COLO668 (cell line): ENCODE measurements at regions not wholly inside any gene's neighbourhood (a gene's known extent, or its start where the extent isn't known, plus 50 kb on each side); places are given as distances from the start of the nearest gene placed in this dataset.

Experiments used
- DNase-seq: peaks from one replicate; lab custom pipeline; 2025; ENCODE audit not compliant: unreplicated experiment; lab: John Stamatoyannopoulos, UW

DNA sequence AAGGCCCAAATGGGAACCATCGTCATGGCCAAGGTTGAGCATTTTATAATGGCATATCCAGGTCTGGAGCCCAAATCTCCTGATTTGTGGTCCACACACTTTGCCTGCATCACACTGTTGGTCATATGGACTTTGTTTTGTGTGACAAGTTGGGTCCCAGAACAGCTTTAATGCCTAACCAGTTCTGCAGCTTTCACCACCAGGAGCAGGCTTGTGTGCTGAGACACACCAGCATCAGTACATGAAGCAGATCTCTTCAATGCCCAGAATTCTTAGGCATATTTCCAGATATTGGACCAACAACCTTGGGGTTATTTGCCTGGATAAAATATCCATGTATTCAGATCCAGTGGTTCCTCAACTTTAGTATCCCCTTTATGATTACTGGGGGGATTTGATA, 371.3 kb downstream of the FBXW7 start:
- DNase-seq: no peak

DNA sequence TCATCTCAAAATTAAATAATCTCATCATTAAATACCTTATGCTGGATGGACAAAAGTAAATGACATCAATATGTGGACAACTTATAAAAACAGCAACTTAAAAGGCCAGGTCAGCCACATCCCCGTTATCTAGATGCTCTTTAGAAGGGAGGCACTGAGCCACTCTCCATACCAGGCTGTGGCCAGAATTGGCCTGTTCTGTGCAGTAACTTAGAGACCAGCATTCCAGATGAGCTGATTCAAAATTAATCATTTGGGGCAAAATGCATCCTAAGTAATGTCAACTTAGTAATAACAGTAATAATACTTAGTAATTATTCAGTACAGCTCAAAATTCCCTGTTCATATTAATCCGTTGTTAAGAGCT, 373.6 kb downstream of the FBXW7 start:
- no peak for DNase-seq

DNA sequence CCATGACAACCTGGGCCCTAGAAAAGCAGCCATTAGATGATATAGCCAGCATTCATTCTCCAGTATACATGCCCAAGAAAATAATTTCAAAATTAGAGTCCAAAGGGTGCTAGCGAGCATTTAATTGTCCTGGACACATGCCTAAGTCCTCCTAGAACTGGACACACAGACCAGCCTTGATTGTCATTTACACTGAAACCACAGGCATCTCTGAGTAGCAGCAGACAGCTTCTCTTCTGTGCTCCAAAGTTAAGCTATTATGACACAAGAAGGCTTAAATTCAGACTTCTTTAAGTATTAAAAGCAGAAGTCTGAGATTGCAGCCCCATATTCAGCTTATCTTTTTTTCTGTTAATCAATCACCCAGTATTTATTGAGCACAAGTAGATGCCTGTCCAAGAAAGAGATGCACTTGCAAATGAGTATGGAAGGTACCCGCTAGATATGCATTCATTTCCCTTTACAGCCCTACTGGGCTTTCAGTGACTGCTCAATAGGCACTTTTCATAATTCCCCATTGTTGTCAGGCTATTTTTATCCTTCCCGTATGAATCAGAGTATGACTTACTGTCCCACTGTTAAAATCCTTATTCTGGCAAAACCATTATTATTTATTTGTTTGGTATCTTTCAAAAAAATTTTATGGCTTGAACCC, 374.1 kb downstream of the FBXW7 start:
- DNase-seq: no peak

GRCh38 chr4:152160225-152160800, 375.6 kb downstream of the FBXW7 start:
- no peak for DNase-seq

DNA sequence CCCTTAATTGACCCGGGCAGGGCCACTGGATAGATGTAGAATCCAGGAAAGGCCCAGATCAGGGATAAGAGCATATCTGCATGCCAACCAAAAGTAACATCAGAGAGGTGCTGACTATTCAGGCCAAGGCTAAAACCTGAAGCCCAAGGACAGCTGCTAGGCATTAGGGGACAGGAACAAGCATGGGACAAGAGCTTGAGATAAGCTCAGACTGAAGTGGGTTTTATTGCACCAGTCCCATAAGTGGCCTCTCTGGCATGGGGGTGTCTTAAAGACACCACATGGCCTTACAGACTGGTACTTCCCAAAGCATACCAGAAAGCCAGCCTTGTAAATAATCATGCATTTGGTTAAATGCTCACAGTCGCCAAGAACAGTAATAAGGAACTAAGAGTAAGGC, 376.1 kb downstream of the FBXW7 start:
- DNase-seq: no peak

- DNase-seq: no peak
Measured at GRCh38 chr4:152158225-152158624, 377.7 kb downstream of the FBXW7 start.

GRCh38 chr4:152157629-152158028, 378.3 kb downstream of the FBXW7 start:
- DNase-seq: no peak

- DNase-seq: no peak
Measured at GRCh38 chr4:152156442-152156841, 379.4 kb downstream of the FBXW7 start.

GRCh38 chr4:152155070-152155469, 380.8 kb downstream of the FBXW7 start:
- DNase-seq: no peak

DNA sequence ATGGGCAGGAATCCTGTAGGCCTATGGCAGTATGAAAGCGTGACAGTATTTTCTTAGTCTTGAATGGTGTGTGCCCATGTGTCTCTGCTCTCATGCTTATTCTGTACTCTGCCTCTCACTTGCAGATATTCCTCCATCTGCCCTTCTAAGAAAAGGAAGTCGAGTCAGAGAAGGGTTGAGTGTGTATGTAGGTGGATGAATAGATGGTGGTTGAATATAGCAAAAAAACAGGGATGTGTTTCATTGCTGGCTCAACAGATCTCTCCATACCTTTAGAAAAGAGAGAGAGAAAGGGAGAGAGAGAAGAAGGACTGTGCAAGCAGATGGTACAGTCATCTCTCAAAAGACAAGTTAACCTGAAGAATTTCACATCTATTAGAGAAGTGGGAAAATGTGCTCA, 381.5 kb downstream of the FBXW7 start:
- no peak for DNase-seq

DNA sequence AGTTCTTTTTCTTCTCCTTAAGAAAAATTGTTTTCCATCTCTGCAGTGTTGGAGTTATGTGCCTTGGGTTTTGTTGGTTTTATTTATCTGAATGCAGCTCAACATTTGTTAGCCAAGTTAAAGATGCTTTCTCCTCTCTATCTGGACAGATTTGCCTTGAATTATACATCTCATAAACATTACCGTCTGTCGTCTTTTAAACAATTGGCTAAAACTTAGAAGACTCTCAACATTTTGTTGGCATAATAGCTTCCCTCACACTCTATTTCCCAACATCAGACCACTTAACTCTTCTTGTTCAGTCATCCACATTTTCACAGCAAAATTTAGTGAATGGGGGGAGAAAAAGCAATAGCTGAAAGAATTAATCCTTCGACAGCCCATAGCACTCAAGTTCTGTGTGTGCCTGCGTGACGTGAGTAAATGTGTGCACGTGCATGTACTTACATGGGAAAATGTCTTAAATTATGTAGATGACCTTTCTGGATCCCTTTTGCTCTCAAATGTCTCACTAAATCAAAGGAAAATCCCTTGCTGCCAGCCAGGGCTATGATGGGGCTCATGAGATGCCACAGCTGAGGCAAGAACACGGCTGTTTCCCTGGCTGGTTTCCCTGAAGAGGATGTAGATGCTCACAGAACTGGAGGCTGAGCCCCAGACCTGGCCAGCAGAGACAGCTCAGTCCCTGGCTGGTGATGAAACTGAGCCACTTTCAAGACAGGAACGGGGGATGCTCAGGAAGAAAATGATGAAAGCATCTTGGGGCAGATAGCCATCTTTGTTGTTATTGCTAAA, 382.2 kb downstream of the FBXW7 start:
- no peak for DNase-seq

DNA sequence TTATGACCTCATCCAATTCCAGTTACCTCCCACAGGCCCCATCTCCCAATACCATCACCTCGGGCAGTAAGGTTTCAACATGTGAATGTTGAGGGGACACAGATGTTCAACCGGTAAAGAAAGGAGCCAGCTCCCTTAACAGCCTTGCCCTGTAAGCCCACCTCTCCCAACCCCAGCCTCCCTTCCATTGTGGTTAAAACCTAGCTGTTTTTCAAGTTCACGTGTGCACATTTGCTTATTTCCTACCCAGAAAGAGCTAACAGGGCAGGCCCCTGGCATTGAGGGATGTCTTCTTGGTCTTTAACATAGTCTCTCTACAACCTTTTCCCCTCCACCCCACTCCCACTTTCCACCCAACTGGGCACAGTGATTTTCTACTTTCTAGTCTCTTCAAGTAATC, 385.7 kb downstream of the FBXW7 start:
- no peak for DNase-seq

DNA sequence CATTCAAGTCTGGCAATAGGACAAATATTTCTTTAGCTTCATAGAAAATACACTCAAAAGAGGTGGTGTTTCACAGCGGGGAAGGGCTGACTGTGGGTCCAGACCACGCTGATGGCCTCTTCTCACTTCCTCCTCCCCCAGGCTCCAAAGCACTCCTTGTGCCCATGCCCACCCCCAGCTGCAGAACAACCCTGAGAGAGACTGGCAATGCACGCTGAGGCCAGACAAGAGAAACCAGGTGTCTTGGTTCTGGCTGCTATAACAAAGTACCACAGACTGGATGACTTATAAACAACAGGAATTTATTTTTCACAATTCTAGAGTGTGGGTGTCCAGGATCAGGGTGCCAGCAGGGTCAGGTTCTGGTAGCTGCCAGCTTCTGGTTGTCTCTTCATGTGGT, 386.1 kb downstream of the FBXW7 start:
- no peak for DNase-seq

- DNase-seq: no peak
Measured at GRCh38 chr4:152148057-152148456, 387.2 kb upstream of the GATB start.

GRCh38 chr4:152146244-152146643, 385.4 kb upstream of the GATB start:
- no peak for DNase-seq

DNA sequence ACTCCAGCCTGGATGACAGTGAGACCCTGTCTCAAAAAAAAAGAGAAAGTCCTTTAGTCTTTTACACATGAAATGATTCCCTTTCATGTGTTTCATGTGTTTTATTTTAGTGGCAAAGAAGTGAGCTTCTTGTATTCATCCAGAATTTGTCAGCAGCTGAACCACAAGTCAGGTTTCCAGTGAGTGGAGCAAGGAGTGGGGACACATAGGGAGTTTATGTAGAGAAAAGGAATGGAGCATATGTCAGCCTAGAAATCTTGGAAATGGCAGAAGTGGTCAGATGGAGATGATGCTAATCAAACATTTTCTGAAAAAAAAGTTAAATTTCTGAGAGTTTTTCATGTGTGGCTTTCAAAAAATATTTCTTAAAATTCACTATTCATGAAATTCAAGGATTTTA, 383.0 kb upstream of the GATB start:
- no peak for DNase-seq

GRCh38 chr4:152138451-152138850, 377.6 kb upstream of the GATB start:
- no peak for DNase-seq

- DNase-seq: no peak
Measured at GRCh38 chr4:152132776-152133175, 372.0 kb upstream of the GATB start.

GRCh38 chr4:152128356-152128755, 367.5 kb upstream of the GATB start:
- DNase-seq: no peak

DNA sequence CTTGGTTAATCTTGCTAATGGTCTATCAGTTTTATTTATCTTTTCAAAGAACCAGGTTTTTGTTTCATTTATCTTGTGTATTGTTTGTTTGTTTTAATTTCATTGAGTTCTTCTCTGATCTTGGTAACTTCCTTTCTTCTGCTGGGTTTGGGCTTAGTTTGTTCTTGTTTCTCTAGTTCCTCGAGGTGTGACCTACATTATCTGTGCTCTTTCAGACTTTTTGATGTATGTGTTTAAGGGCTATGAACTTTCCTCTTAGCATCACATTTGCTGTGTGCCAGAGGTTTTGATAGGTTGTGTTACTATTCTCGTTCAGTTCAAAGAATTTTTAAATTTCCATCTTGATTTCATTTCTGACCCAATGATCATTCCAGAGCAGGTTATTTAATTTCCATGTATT, 365.4 kb upstream of the GATB start:
- DNase-seq: no peak

DNA sequence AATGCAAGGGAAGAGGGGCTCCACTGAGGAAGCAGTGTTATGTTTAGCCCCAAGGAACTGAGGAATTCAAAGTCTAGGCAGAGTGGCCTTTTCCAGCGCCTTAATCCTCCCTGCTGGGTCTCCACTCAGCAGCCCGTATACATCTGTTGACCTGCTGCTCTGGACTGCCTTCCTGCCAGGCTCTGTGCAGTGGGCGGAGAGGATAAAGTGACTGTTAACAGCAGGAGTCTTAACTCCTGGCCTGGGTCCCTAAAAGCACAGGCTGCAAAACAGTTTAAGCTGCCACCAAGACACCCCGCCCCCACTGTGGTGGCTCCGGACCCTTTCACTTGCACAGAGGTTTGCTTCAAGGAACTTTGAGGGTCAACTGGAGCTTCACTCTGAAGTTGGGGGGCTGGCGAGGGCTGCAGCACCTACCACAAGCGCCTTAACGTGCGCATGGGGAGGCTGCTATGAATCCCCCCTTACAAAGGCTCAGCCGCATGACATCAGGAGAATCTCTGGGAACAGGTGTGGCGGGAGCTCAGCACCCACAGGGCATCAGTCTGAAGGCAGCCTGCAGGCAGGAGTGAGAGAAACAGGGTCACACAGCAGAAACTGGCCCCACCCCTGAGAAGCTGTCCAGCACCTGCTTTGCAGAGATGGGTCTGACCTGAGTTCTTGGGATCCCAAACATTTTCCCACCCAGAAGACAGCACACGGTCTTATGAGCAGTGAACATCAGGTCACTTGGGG, 358.2 kb upstream of the GATB start:
- DNase-seq: no peak
